ENCODE measurements at regions not wholly inside any gene's neighbourhood (a gene's known extent, or its start where the extent isn't known, plus 50 kb on each side); places are given as distances from the start of the nearest gene placed in this dataset.

DNA sequence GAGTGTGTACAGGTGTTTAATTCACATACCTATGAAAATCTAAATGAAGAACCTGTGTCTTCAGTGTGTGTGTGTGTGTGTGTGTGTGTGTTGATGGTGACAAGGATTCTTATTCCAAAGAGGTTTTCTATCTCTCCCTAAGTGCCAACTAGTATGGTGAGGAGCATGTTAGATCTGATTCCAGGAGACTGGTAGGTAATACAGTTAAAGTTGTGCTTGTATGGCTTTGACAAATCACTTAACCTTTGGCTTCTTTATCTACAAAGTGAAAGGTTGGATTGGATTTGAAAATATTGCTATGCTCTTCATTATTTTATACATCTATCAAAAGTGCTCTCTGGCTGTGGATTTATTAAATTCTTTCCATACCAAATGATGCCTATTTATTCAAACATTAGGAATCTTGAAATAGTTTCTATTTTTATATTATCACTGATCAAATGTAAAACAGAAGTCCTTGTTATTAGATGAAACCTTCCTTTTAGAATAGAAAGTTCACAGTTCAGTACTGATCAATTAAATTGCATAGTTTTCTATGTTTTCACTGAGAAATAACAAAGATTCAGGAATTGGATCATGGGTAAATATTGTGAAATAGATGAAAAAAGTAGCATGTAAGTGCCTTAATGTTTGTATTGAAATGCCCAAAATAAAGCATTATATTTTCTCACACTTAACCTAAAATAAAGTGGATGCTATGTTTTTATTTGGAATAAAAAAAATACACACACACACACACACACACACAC, 84.4 kb upstream of the MLIP start:
- TF ChIP-seq, protein P1, sequence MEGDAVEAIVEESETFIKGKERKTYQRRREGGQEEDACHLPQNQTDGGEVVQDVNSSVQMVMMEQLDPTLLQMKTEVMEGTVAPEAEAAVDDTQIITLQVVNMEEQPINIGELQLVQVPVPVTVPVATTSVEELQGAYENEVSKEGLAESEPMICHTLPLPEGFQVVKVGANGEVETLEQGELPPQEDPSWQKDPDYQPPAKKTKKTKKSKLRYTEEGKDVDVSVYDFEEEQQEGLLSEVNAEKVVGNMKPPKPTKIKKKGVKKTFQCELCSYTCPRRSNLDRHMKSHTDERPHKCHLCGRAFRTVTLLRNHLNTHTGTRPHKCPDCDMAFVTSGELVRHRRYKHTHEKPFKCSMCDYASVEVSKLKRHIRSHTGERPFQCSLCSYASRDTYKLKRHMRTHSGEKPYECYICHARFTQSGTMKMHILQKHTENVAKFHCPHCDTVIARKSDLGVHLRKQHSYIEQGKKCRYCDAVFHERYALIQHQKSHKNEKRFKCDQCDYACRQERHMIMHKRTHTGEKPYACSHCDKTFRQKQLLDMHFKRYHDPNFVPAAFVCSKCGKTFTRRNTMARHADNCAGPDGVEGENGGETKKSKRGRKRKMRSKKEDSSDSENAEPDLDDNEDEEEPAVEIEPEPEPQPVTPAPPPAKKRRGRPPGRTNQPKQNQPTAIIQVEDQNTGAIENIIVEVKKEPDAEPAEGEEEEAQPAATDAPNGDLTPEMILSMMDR (IDR thresholded peaks at IDR 0.05), result no peak
- TF ChIP-seq POLR2A (IDR thresholded peaks at IDR 0.05) (no peak), EP300 (IDR thresholded peaks at IDR 0.05) (no peak)
